HFFc6 (cell line): ENCODE measurements at regions not wholly inside any gene's neighbourhood (a gene's known extent, or its start where the extent isn't known, plus 50 kb on each side); places are given as distances from the start of the nearest gene placed in this dataset.

Experiments used
- DNase-seq: peaks from one replicate; pipeline ENCODE4 v3.0.0-alpha.2; 2018
- H3K27ac Mint-ChIP-seq: 2 replicates; pipeline ENCODE4 v1.8.0; 2020; ENCODE audit warnings: mild to moderate bottlenecking, mixed read lengths
- H3K27me3 Mint-ChIP-seq: 2 replicates; pipeline ENCODE4 v1.8.0; 2021; ENCODE audit warnings: mild to moderate bottlenecking, moderate library complexity, mixed read lengths; ENCODE audit not compliant: insufficient read depth
- H3K36me3 Mint-ChIP-seq: 2 replicates; pipeline ENCODE4 v1.8.0; 2021; ENCODE audit warnings: low read depth, mixed read lengths
- H3K4me1 Mint-ChIP-seq: 2 replicates; pipeline ENCODE4 v1.8.0; 2020; ENCODE audit warnings: low read depth, mixed read lengths
- H3K4me3 Mint-ChIP-seq: 2 replicates; pipeline ENCODE4 v1.8.0; 2020; ENCODE audit warnings: mild to moderate bottlenecking, moderate library complexity, mixed read lengths
- H3K9me3 Mint-ChIP-seq: 2 replicates; pipeline ENCODE4 v1.8.0; 2020; ENCODE audit warnings: mild to moderate bottlenecking, mixed read lengths
- TF ChIP-seq, protein P1 (sequence below): fragments of 200-600 bp; sonication (generic); IDR thresholded peaks from 2 replicates; pipeline ENCODE4 v1.5.0; 2021; ENCODE audit warnings: antibody characterized with exemption, mild to moderate bottlenecking

DNA sequence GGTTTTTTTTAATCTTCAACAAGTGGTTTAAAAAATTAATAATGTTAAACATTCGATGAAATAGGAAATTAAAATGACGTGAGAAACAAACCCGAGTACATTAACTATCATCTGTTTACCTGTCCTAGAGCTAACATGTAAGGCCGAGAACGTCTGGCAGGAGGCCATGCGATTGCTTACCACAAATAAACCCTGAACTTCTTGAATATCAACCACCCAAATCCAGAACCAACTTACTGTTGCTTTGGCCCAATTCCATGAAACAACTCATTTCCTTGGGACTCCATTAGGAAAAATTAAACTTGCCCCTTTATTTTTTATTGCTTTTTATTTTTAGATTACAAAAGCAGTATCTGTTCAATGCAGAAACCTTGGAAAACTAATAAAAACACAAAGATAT lies 228.9 kb upstream of the IRS2 start:
- Mint-ChIP-seq H3K4me1 (peaks cover 86% of the 10 kb centered on the region), H3K36me3 (no peaks in the 10 kb centered on the region; the same call in 1 of the 2 replicates), H3K9me3 (no peaks in the 10 kb centered on the region), H3K27ac (peak overlapping the region; percentile 45; the same call in 1 of the 2 replicates), H3K27me3 (no peaks in the 10 kb centered on the region; the same call in 1 of the 2 replicates), H3K4me3 (no peak overlapping the region)
- no peak for DNase-seq
- TF ChIP-seq, protein P1, sequence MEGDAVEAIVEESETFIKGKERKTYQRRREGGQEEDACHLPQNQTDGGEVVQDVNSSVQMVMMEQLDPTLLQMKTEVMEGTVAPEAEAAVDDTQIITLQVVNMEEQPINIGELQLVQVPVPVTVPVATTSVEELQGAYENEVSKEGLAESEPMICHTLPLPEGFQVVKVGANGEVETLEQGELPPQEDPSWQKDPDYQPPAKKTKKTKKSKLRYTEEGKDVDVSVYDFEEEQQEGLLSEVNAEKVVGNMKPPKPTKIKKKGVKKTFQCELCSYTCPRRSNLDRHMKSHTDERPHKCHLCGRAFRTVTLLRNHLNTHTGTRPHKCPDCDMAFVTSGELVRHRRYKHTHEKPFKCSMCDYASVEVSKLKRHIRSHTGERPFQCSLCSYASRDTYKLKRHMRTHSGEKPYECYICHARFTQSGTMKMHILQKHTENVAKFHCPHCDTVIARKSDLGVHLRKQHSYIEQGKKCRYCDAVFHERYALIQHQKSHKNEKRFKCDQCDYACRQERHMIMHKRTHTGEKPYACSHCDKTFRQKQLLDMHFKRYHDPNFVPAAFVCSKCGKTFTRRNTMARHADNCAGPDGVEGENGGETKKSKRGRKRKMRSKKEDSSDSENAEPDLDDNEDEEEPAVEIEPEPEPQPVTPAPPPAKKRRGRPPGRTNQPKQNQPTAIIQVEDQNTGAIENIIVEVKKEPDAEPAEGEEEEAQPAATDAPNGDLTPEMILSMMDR: no peak

DNA sequence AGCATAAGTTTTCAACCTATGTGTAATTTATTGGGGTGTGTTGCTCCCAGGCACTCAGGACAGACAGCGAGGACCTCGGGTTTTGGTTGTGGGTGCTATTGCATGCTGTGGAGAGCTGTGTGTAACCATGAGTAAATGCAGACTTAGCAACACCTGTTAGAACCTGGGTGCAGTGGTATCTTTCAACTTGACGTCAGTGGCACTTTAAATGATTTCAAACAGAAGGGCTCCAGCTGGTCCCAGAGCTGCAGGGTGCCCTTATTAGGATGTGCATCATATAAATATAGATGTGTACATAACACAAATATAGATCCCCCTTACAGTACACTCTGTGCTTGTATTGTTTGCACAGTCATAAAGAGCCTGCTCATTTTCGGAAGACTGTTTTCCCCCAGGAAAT lies 228.3 kb upstream of the IRS2 start:
- Mint-ChIP-seq H3K27me3 (no peaks in the 10 kb centered on the region; the same call in 1 of the 2 replicates), H3K27ac (no peak overlapping the region; the same call in 1 of the 2 replicates)

DNA sequence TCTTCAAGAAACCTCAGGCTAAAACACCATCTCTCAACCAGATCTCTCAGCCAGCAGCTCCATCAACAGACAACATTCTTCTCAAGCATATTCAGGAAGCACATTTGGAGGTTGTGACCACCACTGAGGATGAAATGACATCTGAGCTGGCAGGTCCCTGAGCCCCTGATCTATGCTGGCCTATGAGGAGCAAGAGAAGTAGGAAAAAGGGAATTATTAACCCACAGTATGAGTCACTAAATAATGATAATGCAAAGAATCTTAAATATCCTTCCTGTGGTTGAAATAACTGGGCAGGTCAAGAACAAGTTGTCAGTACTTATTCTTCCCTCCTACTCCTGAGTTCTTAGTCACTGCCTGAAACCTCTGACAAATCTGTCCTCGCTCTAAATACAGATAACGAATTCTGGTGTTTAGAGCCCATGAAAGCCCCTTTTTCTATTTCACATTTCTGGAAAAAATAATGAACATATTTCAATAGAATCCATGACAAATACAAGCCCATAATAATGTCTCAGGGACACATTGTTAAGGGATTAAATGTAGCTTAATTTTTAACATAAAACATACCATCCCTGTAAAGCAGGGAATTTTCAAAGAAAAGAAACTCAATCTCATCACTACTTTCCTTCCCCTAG lies 225.8 kb upstream of the IRS2 start:
- peak overlapping the region; percentile 96 for H3K27ac Mint-ChIP-seq
- TF ChIP-seq, protein P1: no peak
- H3K4me1 Mint-ChIP-seq: peaks cover 85% of the 10 kb centered on the region

More for the DNA sequence above, 228.3 kb upstream of the IRS2 start:
- TF ChIP-seq, protein P1: no peak
- no peaks in the 10 kb centered on the region; the same call in 1 of the 2 replicates for H3K36me3 Mint-ChIP-seq
- H3K4me3 Mint-ChIP-seq: no peak overlapping the region
- DNase-seq: no peak
- no peaks in the 10 kb centered on the region for H3K9me3 Mint-ChIP-seq
- peaks cover 91% of the 10 kb centered on the region for H3K4me1 Mint-ChIP-seq

DNA sequence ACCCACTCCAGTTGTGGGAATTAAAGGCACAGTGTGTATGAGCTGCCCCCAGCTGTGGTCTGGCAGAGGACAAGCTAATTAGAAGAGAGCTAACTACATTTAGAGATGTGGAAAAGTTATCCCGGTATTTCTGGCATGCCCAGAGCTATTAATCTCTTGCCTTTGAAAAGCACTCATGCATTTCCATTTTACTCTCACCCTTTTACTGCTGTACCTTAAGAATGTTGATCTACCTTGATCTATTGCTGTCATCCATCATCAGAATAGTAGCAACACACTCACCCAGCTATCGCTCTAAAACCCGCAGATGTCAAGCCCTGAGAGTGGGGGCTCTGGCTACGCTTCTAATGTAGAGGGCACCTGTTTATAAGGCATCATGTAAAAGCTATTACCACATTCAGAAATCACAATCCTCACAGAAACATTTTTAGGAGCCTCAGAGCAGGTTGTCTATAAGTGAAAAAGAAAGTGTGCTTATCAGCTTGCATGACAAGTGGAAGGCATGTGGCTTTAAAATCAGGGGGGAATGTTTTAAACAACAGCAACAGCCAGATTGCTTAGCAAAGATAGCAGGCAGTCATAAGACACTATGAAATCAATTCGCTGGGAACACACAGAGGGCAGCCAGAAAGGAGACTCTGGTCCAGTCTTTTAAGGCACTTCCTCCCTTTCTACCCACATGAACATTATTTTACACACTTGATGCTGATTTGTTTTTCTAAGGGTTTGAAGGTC lies 224.2 kb upstream of the IRS2 start:
- no peak for DNase-seq
- Mint-ChIP-seq H3K27me3 (no peaks in the 10 kb centered on the region; the same call in 1 of the 2 replicates), H3K9me3 (no peaks in the 10 kb centered on the region), H3K27ac (peak overlapping the region; percentile 96), H3K4me1 (peaks cover 83% of the 10 kb centered on the region), H3K4me3 (no peak overlapping the region), H3K36me3 (no peaks in the 10 kb centered on the region)
- TF ChIP-seq, protein P1: no peak

More for the DNA sequence above, 225.8 kb upstream of the IRS2 start:
- Mint-ChIP-seq H3K9me3 (no peaks in the 10 kb centered on the region), H3K4me3 (peak overlapping the region; percentile 77), H3K27me3 (no peaks in the 10 kb centered on the region; the same call in 1 of the 2 replicates), H3K36me3 (no peaks in the 10 kb centered on the region; the same call in 1 of the 2 replicates)
- peak; percentile 97 for DNase-seq

DNA sequence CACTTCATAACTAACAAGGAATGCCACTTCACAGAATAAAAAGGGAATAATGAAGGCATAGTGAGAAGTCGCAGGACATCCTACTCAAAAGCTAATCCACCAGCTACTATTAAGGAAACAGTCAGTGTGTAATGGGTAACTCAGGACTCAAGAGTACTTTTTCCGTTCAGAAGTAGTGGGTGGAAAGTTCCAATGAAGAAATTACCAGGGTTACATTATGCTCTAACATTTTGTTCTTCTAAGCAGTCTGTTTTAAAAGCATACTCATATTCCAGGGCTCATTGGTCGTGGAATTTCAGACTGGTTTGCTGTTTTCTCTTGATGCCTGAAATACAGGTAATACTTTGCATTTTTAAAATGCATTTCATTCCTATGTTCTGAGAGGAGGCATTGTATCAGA lies 222.4 kb upstream of the IRS2 start:
- peaks cover 83% of the 10 kb centered on the region for H3K4me1 Mint-ChIP-seq
- H3K27ac Mint-ChIP-seq: no peak overlapping the region
- H3K9me3 Mint-ChIP-seq: no peaks in the 10 kb centered on the region
- peaks cover 4% of the 10 kb centered on the region; the same call in 1 of the 2 replicates for H3K36me3 Mint-ChIP-seq
- no peak for DNase-seq
- no peak overlapping the region for H3K4me3 Mint-ChIP-seq
- H3K27me3 Mint-ChIP-seq: no peaks in the 10 kb centered on the region; the same call in 1 of the 2 replicates
- TF ChIP-seq, protein P1: no peak
